ENCODE measurements at regions not wholly inside any gene's neighbourhood (a gene's known extent, or its start where the extent isn't known, plus 50 kb on each side); places are given as distances from the start of the nearest gene placed in this dataset.

DNA sequence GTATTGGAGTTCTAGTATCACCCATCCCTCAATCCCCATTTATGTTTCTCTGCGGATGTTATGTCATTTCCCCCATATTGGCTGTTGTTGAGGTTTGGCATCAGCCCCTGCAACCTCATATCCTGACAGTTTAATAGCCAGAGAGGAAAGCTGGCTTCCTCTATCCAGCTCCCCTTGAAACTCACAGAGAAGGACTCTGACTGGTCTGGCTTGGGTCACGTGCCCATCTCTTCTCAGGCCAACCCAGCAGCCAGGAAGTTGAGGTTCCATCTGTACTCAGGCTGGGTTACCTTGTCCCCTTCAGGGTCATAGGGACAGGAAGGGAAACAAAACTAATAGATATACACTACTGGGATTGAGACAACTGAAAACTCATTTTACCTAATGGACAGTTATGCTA is 148.0 kb upstream of the SLC14A2 start:
- TF ChIP-seq, protein P1, sequence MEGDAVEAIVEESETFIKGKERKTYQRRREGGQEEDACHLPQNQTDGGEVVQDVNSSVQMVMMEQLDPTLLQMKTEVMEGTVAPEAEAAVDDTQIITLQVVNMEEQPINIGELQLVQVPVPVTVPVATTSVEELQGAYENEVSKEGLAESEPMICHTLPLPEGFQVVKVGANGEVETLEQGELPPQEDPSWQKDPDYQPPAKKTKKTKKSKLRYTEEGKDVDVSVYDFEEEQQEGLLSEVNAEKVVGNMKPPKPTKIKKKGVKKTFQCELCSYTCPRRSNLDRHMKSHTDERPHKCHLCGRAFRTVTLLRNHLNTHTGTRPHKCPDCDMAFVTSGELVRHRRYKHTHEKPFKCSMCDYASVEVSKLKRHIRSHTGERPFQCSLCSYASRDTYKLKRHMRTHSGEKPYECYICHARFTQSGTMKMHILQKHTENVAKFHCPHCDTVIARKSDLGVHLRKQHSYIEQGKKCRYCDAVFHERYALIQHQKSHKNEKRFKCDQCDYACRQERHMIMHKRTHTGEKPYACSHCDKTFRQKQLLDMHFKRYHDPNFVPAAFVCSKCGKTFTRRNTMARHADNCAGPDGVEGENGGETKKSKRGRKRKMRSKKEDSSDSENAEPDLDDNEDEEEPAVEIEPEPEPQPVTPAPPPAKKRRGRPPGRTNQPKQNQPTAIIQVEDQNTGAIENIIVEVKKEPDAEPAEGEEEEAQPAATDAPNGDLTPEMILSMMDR (IDR thresholded peaks at IDR 0.05): no peak
- TF ChIP-seq POLR2A (IDR thresholded peaks at IDR 0.05) (no peak), POLR2AphosphoS5 (IDR thresholded peaks at IDR 0.05) (no peak), EP300 (IDR thresholded peaks at IDR 0.05) (no peak)

All from stomach (tissue), 4 donors.